Right atrium auricular region (tissue), 2 donors: ENCODE measurements at regions not wholly inside any gene's neighbourhood (a gene's known extent, or its start where the extent isn't known, plus 50 kb on each side); places are given as distances from the start of the nearest gene placed in this dataset.
A peak's percentile ranks its signal among the peaks of the same experiment; 100 is the strongest.
"Not testable (repeated sequence)": the region's sequence is repeated elsewhere in the genome, so short reads cannot be mapped to it uniquely, and the experiment has no call there.

ENCODE experiments used
- DNase-seq: peaks from one replicate; pipeline ENCODE4 v3.0.0-alpha.2; 2019; ENCODE audit warnings: low spot score
- H3K27ac ChIP-seq, 2 donors: fragments of 200-600 bp; sonication (generic); 1 replicate in 1 of 2; 2 replicates in 1 of 2; pipeline ENCODE4 v1.5.1; 2016 to 2019
- H3K27me3 ChIP-seq, 2 donors: fragments of 200-600 bp; sonication (generic); one replicate each; pipeline versions ENCODE4 v1.5.1 to v1.6.0; 2017 to 2019
- H3K36me3 ChIP-seq: fragments of 200-600 bp; sonication (generic); one replicate; pipeline ENCODE4 v1.5.1; 2016
- H3K4me1 ChIP-seq, 2 donors: fragments of 200-600 bp; sonication (generic); one replicate each; pipeline versions ENCODE4 v1.5.1 to v1.6.0; 2017 to 2019
- H3K4me3 ChIP-seq, 2 donors: fragments of 200-600 bp; sonication (generic); 1 replicate in 1 of 2; 2 replicates in 1 of 2; pipeline ENCODE4 v1.5.1; 2017 to 2019; ENCODE audit warnings: mild to moderate bottlenecking in 1 of 2, moderate library complexity in 1 of 2
- H3K9me3 ChIP-seq, 2 donors: fragments of 200-600 bp; sonication (generic); one replicate each; pipeline ENCODE4 v1.5.1; 2019
- TF ChIP-seq, protein P1 (sequence below), 2 donors: fragments of 200-600 bp; sonication (generic); IDR thresholded peaks; one replicate each; pipeline ENCODE4 v1.5.1; 2019; ENCODE audit warnings: antibody characterized with exemption in 2 of 2

DNA sequence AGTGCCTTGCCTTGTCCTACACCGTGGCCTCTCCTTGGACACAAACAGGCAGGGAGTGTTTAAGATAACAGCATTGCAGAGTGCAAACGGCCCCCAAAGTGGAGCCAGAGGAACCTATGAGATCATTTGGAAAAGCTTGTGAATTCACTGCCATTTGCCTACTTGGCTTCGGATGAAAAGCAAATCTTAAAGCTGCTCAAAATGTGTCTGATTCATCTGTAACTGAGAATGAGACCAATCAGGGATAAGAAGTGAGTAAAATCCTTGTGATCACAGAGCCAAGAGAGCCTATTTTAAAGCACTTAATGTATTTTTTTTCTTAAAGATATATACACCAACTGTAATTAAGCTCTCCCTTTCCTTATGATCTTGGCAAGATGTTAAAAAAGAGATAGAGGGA is 65.7 kb upstream of the BACH2 start:
- no peaks in the 10 kb centered on the region for H3K9me3 ChIP-seq
- no peak overlapping the region for H3K27ac ChIP-seq
- no peaks in the 10 kb centered on the region for H3K36me3 ChIP-seq
- H3K4me1 ChIP-seq: no peaks in the 10 kb centered on the region
- no peak overlapping the region for H3K4me3 ChIP-seq
- no peaks in the 10 kb centered on the region for H3K27me3 ChIP-seq
- TF ChIP-seq, protein P1, sequence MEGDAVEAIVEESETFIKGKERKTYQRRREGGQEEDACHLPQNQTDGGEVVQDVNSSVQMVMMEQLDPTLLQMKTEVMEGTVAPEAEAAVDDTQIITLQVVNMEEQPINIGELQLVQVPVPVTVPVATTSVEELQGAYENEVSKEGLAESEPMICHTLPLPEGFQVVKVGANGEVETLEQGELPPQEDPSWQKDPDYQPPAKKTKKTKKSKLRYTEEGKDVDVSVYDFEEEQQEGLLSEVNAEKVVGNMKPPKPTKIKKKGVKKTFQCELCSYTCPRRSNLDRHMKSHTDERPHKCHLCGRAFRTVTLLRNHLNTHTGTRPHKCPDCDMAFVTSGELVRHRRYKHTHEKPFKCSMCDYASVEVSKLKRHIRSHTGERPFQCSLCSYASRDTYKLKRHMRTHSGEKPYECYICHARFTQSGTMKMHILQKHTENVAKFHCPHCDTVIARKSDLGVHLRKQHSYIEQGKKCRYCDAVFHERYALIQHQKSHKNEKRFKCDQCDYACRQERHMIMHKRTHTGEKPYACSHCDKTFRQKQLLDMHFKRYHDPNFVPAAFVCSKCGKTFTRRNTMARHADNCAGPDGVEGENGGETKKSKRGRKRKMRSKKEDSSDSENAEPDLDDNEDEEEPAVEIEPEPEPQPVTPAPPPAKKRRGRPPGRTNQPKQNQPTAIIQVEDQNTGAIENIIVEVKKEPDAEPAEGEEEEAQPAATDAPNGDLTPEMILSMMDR (IDR thresholded peaks at IDR 0.05): no peak
- peak; percentile 69 for DNase-seq

DNA sequence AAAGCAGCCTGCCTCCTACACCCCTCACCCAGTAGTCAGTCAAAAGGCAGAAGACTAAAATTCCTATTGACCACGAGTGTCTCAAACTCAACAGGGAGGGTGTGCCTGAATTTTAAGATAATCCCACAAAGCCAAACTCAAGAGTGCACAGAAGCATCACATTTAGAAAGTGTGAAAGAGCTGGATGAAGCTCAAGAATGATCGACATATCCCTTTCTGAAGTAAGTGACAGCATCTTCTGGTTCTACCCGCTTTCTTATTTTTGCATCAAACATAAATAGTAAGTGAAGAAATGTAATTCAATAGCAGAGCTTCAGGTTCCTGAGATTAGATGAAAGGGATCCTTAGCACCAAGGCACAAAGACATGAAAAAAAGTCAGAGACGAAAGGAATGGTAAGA is 64.5 kb upstream of the BACH2 start:
- H3K27me3 ChIP-seq: no peaks in the 10 kb centered on the region
- H3K9me3 ChIP-seq: no peaks in the 10 kb centered on the region
- no peak overlapping the region for H3K4me3 ChIP-seq
- TF ChIP-seq, protein P1 (IDR thresholded peaks at IDR 0.05): no peak
- no peaks in the 10 kb centered on the region for H3K36me3 ChIP-seq
- H3K27ac ChIP-seq: no peak overlapping the region
- DNase-seq: no peak
- H3K4me1 ChIP-seq: no peaks in the 10 kb centered on the region

DNA sequence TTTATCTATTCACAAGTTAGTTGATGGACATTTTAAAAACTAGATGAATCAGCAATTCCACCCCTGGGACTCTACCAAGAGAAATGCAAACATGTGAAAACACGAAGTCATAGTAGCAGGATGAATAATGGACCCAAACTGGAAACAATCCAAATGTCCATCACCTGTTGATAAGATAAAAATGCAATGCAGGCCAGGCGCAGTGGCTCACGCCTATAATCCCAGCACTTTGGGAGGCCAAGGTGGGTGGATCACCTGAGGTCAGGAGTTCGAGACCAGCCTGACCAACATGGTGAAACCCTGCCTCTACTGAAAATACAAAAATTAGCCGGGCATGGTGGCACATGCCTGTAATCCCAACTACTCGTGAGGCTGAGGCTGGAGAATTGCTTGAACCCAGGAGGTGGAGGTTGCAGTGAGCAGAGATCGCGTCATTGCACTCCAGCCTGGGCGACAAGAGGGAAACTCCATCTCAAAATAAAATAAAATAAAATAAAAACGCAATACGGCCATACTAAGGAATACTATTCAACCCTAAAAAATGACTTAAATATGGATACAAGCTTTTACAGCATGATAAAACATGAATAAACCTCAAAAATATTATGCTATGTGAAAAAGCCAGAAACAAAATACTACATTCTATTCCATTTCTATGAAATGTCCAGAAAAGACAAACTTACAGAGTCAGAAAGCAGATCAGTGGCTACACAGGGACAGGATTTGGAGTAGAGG is 61.6 kb upstream of the BACH2 start:
- not testable (repeated sequence) for H3K9me3 ChIP-seq, H3K4me1 ChIP-seq, H3K4me3 ChIP-seq, H3K27ac ChIP-seq, H3K27me3 ChIP-seq, DNase-seq, H3K36me3 ChIP-seq

DNA sequence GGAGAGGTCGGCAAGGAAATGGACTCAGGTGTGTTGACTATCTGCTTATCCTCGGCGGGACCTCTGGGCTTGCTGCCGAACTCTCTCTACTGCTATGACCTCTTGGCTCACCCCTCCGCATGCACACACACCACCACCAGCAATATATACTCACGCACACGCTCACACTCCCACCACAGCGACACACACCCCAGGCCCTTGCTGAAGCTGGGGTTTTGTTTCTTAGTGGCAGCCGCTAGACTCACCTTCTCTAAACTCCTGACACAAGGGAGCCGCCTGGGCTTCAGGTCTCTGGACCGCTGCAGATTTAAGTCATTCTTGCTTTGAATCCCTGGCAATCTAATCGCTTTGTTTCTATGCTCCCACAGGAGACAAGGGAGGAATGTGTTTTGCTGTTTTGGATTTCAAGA is 59.4 kb upstream of the BACH2 start:
- Histone ChIP-seq H3K36me3 (no peaks in the 10 kb centered on the region), H3K9me3 (no peaks in the 10 kb centered on the region), H3K4me1 (no peaks in the 10 kb centered on the region), H3K27me3 (no peaks in the 10 kb centered on the region), H3K27ac (no peak overlapping the region), H3K4me3 (no peak overlapping the region)
- no peak for DNase-seq
- TF ChIP-seq, protein P1 (IDR thresholded peaks at IDR 0.05): no peak

DNA sequence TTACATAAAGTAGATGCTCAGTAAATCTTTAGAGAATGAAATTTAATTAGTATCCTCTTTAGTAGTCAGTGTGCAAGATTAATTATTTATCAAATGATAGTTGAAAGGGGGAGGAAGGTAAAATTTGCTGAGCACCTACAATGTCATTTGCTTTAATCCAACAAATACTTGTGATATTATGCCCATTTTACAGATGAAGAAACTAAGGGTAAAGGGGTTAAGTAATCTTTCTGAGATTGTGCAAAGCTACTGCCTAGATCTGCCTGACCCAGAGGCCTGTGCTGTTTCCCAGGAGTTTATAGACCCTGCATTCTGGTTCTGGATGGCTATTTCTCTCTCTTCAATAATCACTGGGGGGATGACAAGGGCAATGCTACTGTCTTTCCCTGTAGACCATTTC is 58.3 kb upstream of the BACH2 start:
- H3K4me3 ChIP-seq: no peak overlapping the region
- DNase-seq: no peak
- no peaks in the 10 kb centered on the region for H3K9me3 ChIP-seq
- no peak overlapping the region for H3K27ac ChIP-seq
- H3K36me3 ChIP-seq: no peaks in the 10 kb centered on the region
- H3K4me1 ChIP-seq: no peaks in the 10 kb centered on the region
- H3K27me3 ChIP-seq: no peaks in the 10 kb centered on the region
- TF ChIP-seq, protein P1 (IDR thresholded peaks at IDR 0.05): no peak

DNA sequence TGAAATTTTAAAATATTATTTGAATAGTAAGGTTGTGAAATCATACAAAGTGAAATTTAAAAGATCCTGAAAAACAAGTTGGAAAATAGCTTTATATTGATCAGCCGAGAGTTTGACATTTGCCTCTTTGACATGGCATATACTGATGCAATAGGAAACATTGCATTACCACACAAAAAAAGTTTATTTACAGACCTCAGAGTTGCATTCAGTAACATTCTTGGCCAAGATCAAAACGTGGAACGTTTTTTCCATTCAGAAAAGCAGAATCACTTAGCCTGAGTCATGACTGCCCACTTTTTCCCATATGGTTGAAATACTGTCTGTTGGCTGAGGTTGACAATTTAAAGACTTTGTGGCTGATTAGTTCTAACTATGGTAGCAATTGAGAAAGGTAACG is 55.1 kb upstream of the BACH2 start:
- Histone ChIP-seq H3K36me3 (no peaks in the 10 kb centered on the region), H3K27ac (no peak overlapping the region), H3K9me3 (no peaks in the 10 kb centered on the region), H3K27me3 (no peaks in the 10 kb centered on the region), H3K4me1 (no peaks in the 10 kb centered on the region), H3K4me3 (no peak overlapping the region)
- DNase-seq: no peak
- TF ChIP-seq, protein P1 (IDR thresholded peaks at IDR 0.05): no peak
